T-cell (primary cell): ENCODE measurements at regions not wholly inside any gene's neighbourhood (a gene's known extent, or its start where the extent isn't known, plus 50 kb on each side); places are given as distances from the start of the nearest gene placed in this dataset.

ENCODE experiments used
- ATAC-seq, 4 experiments: fragments of 200-7000 bp in 3 of 4; fragments of 150-1000 bp in 1 of 4; cut with Tn5 transposase; replicated peaks in 1 of 4; 1 replicate in 3 of 4; 2 replicates in 1 of 4; pipeline ENCODE4 v1.10.0; 2021; ENCODE audit warnings: moderate library complexity in 3 of 4, mild to moderate bottlenecking in 2 of 4, moderate number of reproducible peaks in 1 of 4
- CTCF ChIA-PET, 2 donors: fragments of 300-600 bp; sonication (Branson Sonifier 250); formaldehyde crosslinking; loops; one replicate each; lab custom pipeline; 2022; ENCODE audit warnings: antibody characterized with exemption in 2 of 2; lab: Charles Lee
- POLR2A ChIA-PET, 2 donors: fragments of 300-600 bp; sonication (Branson Sonifier 250); formaldehyde crosslinking; loops; one replicate each; lab custom pipeline; 2022; ENCODE audit warnings: antibody characterized with exemption in 2 of 2; lab: Charles Lee
- DNase-seq, 35 experiments: peaks; one replicate each; pipeline versions ENCODE4 v3.0.0 to v3.0.0-alpha.2; 2013 to 2023
- H3K27ac ChIP-seq: one replicate; pipeline ENCODE4 v1.5.1; 2013; ENCODE audit warnings: low read length
- H3K27me3 ChIP-seq, 2 experiments: replicated peaks in 1 of 2; 1 replicate in 1 of 2; 2 replicates in 1 of 2; pipeline versions ENCODE4 v1.6.1 to v1.7.0; 2013; ENCODE audit warnings: low read length in 1 of 2, mixed read lengths in 1 of 2; ENCODE audit not compliant: control insufficient read depth in 2 of 2, insufficient read depth in 2 of 2; ENCODE audit errors: extremely low read depth in 1 of 2
- H3K36me3 ChIP-seq, 2 donors: 1 replicate in 1 of 2; 2 replicates in 1 of 2; pipeline versions ENCODE4 v1.6.1 to v1.7.0; 2013; ENCODE audit warnings: low read length in 1 of 2; ENCODE audit not compliant: control insufficient read depth in 2 of 2, insufficient read depth in 1 of 2; ENCODE audit errors: extremely low read depth in 1 of 2
- H3K4me1 ChIP-seq, 2 experiments: 1 replicate in 1 of 2; 2 replicates in 1 of 2; pipeline versions ENCODE4 v1.6.1 to v1.7.0; 2013; ENCODE audit warnings: low read length in 2 of 2, mixed read lengths in 1 of 2; ENCODE audit not compliant: insufficient read depth in 2 of 2, control insufficient read depth in 1 of 2; ENCODE audit errors: extremely low read depth in 1 of 2
- H3K4me3 ChIP-seq, 2 donors: 1 replicate in 1 of 2; 2 replicates in 1 of 2; pipeline versions ENCODE4 v1.5.1 to v1.7.0; 2013; ENCODE audit warnings: mild to moderate bottlenecking in 2 of 2, low read length in 1 of 2, moderate library complexity in 1 of 2; ENCODE audit not compliant: control insufficient read depth in 1 of 2; ENCODE audit errors: extremely low read depth in 1 of 2
- H3K9me3 ChIP-seq: 2 replicates; pipeline ENCODE4 v1.7.0; 2013
- H3K27ac Mint-ChIP-seq, 2 donors: one replicate each; pipeline ENCODE4 v1.8.0; 2020 to 2021; ENCODE audit warnings: mild to moderate bottlenecking in 2 of 2, mixed read lengths in 2 of 2
- H3K27me3 Mint-ChIP-seq, 2 donors: one replicate each; pipeline ENCODE4 v1.8.0; 2021 to 2022; ENCODE audit warnings: mixed read lengths in 2 of 2
- H3K36me3 Mint-ChIP-seq: one replicate; pipeline ENCODE4 v1.8.0; 2021; ENCODE audit warnings: mixed read lengths
- H3K4me1 Mint-ChIP-seq, 3 donors: one replicate each; pipeline ENCODE4 v1.8.0; 2020 to 2022; ENCODE audit warnings: mixed read lengths in 3 of 3, mild to moderate bottlenecking in 1 of 3
- H3K4me3 Mint-ChIP-seq, 3 donors: one replicate each; pipeline ENCODE4 v1.8.0; 2020 to 2022; ENCODE audit warnings: mild to moderate bottlenecking in 3 of 3, mixed read lengths in 3 of 3, moderate library complexity in 3 of 3
- H3K9me3 Mint-ChIP-seq, 3 donors: one replicate each; pipeline ENCODE4 v1.8.0; 2020 to 2022; ENCODE audit warnings: mixed read lengths in 3 of 3
- WGBS: methylation state at CpG from one replicate; pipeline ENCODE4 v1.1.5; 2013; ENCODE audit warnings: missing lambda C conversion rate; ENCODE audit not compliant: insufficient coverage; 5-methylcytosine and 5-hydroxymethylcytosine counted together

- H3K27me3 ChIP-seq = peaks cover 0 to 10% of the 10 kb centered on the region in 2 experiments
- H3K27ac ChIP-seq = no peak overlapping the region
- 84% methylated on average over 10 of the region's 14 CpGs for WGBS
- H3K9me3 Mint-ChIP-seq = no peaks in the 10 kb centered on the region
- ChIA-PET CTCF (no interaction called here), POLR2A (no interaction called here)
- no peak overlapping the region for H3K27ac Mint-ChIP-seq
- no peaks in the 10 kb centered on the region for H3K9me3 ChIP-seq
- H3K36me3 Mint-ChIP-seq = no peaks in the 10 kb centered on the region
- H3K4me1 Mint-ChIP-seq = no peaks in the 10 kb centered on the region
- no peaks in the 10 kb centered on the region for H3K4me1 ChIP-seq
- DNase-seq = no peak
- no peaks in the 10 kb centered on the region for H3K36me3 ChIP-seq
- H3K4me3 ChIP-seq = no peak overlapping the region
- no peak overlapping the region for H3K4me3 Mint-ChIP-seq
- H3K27me3 Mint-ChIP-seq = peaks cover 4 to 10% of the 10 kb centered on the region in 2 donors
- no peak for ATAC-seq
These were observed 120.1 kb upstream of the TNR start for GRCh38 chr1:175863299-175864050.

- H3K4me1 ChIP-seq = no peaks in the 10 kb centered on the region
- no peak for DNase-seq
- Mint-ChIP-seq H3K9me3 (no peaks in the 10 kb centered on the region), H3K4me3 (no peak overlapping the region), H3K27me3 (peaks cover 4 to 17% of the 10 kb centered on the region in 2 donors), H3K27ac (no peak overlapping the region), H3K36me3 (no peaks in the 10 kb centered on the region), H3K4me1 (no peaks in the 10 kb centered on the region)
- no peaks in the 10 kb centered on the region for H3K9me3 ChIP-seq
- ChIA-PET CTCF (no interaction called here), POLR2A (no interaction called here)
- no peaks in the 10 kb centered on the region for H3K36me3 ChIP-seq
- H3K27me3 ChIP-seq = peaks cover 0 to 15% of the 10 kb centered on the region in 2 experiments
- ATAC-seq = no peak
- WGBS = 38% methylated on average over 1 of the region's 3 CpGs
- H3K4me3 ChIP-seq = no peak overlapping the region
- no peak overlapping the region for H3K27ac ChIP-seq
These were observed 119.0 kb upstream of the TNR start for GRCh38 chr1:175862408-175862807.

- Mint-ChIP-seq H3K9me3 (no peaks in the 10 kb centered on the region), H3K27me3 (peaks cover 11 to 17% of the 10 kb centered on the region in 2 donors), H3K4me3 (no peak overlapping the region), H3K27ac (no peak overlapping the region), H3K4me1 (no peaks in the 10 kb centered on the region), H3K36me3 (no peaks in the 10 kb centered on the region)
- Histone ChIP-seq H3K27me3 (peaks cover 0 to 15% of the 10 kb centered on the region in 2 experiments), H3K4me3 (no peak overlapping the region), H3K9me3 (no peaks in the 10 kb centered on the region), H3K27ac (no peak overlapping the region), H3K4me1 (no peaks in the 10 kb centered on the region), H3K36me3 (no peaks in the 10 kb centered on the region)
- ChIA-PET POLR2A (no interaction called here), CTCF (no interaction called here)
- DNase-seq (no peak), ATAC-seq (no peak)
- WGBS = 83% methylated on average over 2 of the region's 8 CpGs
These were observed 118.4 kb upstream of the TNR start for GRCh38 chr1:175861626-175862367.

- Histone ChIP-seq H3K27ac (no peak overlapping the region), H3K4me1 (no peaks in the 10 kb centered on the region), H3K9me3 (no peaks in the 10 kb centered on the region), H3K27me3 (peaks cover 0 to 26% of the 10 kb centered on the region in 2 experiments), H3K36me3 (no peaks in the 10 kb centered on the region), H3K4me3 (no peak overlapping the region)
- H3K27ac Mint-ChIP-seq = no peak overlapping the region
- no peaks in the 10 kb centered on the region for H3K36me3 Mint-ChIP-seq
- ATAC-seq = no peak
- ChIA-PET POLR2A (no interaction called here), CTCF (no interaction called here)
- 86% methylated on average over 6 of the region's 6 CpGs for whole genome bisulfite sequencing
- H3K9me3 Mint-ChIP-seq = no peaks in the 10 kb centered on the region
- no peak for DNase-seq
- no peak overlapping the region for H3K4me3 Mint-ChIP-seq
- H3K27me3 Mint-ChIP-seq = peaks cover 11 to 27% of the 10 kb centered on the region in 2 donors
- no peaks in the 10 kb centered on the region for H3K4me1 Mint-ChIP-seq
These were observed 114.4 kb upstream of the TNR start for GRCh38 chr1:175857756-175858155.

- Mint-ChIP-seq H3K4me3 (no peak overlapping the region), H3K9me3 (no peaks in the 10 kb centered on the region)
- CTCF ChIA-PET = no interaction called here
These were observed 110.3 kb upstream of the TNR start for GRCh38 chr1:175853681-175854080.

GRCh38 chr1:175851749-175852148 is 108.4 kb upstream of the TNR start:
- DNase-seq (no peak), ATAC-seq (no peak)
- no peak overlapping the region for H3K4me3 ChIP-seq
- H3K9me3 Mint-ChIP-seq = no peaks in the 10 kb centered on the region
- peaks cover 10 to 23% of the 10 kb centered on the region in 2 donors for H3K27me3 Mint-ChIP-seq
- no peaks in the 10 kb centered on the region for H3K36me3 Mint-ChIP-seq
- peaks cover 0 to 11% of the 10 kb centered on the region in 2 experiments for H3K27me3 ChIP-seq
- no CpG with 5 or more reads among the region's 2 CpGs for WGBS
- no peak overlapping the region for H3K27ac Mint-ChIP-seq
- no peak overlapping the region for H3K4me3 Mint-ChIP-seq
- no peaks in the 10 kb centered on the region for H3K4me1 ChIP-seq
- ChIA-PET POLR2A (no interaction called here), CTCF (no interaction called here)
- no peak overlapping the region for H3K27ac ChIP-seq
- H3K4me1 Mint-ChIP-seq = no peaks in the 10 kb centered on the region
- no peaks in the 10 kb centered on the region for H3K9me3 ChIP-seq
- H3K36me3 ChIP-seq = no peaks in the 10 kb centered on the region

More at GRCh38 chr1:175853681-175854080, 110.3 kb upstream of the TNR start:
- no peak overlapping the region for H3K4me3 ChIP-seq
- ATAC-seq (no peak), DNase-seq (no peak)
- no peak overlapping the region for H3K27ac ChIP-seq
- no peaks in the 10 kb centered on the region for H3K36me3 Mint-ChIP-seq
- POLR2A ChIA-PET = no interaction called here
- no peaks in the 10 kb centered on the region for H3K4me1 Mint-ChIP-seq
- H3K9me3 ChIP-seq = no peaks in the 10 kb centered on the region
- no peaks in the 10 kb centered on the region for H3K4me1 ChIP-seq
- peaks cover 15 to 20% of the 10 kb centered on the region in 2 donors for H3K27me3 Mint-ChIP-seq
- H3K27me3 ChIP-seq = peaks cover 0 to 16% of the 10 kb centered on the region in 2 experiments
- no peak overlapping the region for H3K27ac Mint-ChIP-seq
- no peaks in the 10 kb centered on the region for H3K36me3 ChIP-seq
- no CpG with 5 or more reads among the region's 4 CpGs for WGBS
